Fibroblast of pulmonary artery (primary cell): ENCODE measurements at regions not wholly inside any gene's neighbourhood (a gene's known extent, or its start where the extent isn't known, plus 50 kb on each side); places are given as distances from the start of the nearest gene placed in this dataset.

Experiments
- DNase-seq: peaks from one replicate; pipeline ENCODE4 v3.0.0-alpha.2; 2010; ENCODE audit warnings: low read depth
- H3K4me3 ChIP-seq: replicated peaks from 2 replicates; pipeline ENCODE4 v1.5.1; 2011; ENCODE audit warnings: low read depth, mild to moderate bottlenecking, control low read depth, low read length, moderate library complexity
- CTCF ChIP-seq: IDR thresholded peaks from 2 replicates; pipeline ENCODE4 v1.5.1; 2011; ENCODE audit warnings: mild to moderate bottlenecking, control low read depth, low read length, inconsistent platforms; ENCODE audit errors: missing control alignments

DNA sequence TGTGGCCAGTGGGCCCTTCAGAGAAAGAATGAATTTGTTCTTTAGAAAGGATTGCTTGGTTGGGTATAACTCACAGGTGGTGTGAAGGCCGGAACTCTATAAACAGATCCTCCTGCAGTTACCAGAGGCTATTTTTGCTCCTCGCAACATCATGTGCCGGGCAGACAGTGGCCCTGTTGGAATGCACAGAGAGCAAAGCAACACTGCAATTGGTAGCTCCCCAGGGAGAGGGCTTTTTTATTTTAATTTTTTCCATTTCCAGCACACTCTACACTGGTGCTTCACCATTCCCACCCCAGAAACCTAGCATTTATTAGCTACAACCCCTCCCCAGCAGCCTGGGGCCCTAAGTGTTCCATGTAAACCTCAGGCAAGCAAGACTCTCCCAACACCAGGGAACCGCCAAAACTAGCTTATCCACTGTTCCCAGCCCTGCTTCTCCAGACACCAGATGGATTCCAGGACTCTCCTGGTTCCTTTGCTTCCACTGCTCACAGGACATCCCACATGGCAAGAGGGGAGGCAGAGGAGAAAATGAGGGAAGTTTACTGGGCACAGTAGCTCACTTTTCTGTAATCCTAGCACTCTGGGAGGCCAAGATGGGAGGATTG, 75.1 kb upstream of the TMEM164 start:
- H3K4me3 ChIP-seq, result no peak overlapping the region
- no peak for TF ChIP-seq CTCF
- DNase-seq, result no peak

DNA sequence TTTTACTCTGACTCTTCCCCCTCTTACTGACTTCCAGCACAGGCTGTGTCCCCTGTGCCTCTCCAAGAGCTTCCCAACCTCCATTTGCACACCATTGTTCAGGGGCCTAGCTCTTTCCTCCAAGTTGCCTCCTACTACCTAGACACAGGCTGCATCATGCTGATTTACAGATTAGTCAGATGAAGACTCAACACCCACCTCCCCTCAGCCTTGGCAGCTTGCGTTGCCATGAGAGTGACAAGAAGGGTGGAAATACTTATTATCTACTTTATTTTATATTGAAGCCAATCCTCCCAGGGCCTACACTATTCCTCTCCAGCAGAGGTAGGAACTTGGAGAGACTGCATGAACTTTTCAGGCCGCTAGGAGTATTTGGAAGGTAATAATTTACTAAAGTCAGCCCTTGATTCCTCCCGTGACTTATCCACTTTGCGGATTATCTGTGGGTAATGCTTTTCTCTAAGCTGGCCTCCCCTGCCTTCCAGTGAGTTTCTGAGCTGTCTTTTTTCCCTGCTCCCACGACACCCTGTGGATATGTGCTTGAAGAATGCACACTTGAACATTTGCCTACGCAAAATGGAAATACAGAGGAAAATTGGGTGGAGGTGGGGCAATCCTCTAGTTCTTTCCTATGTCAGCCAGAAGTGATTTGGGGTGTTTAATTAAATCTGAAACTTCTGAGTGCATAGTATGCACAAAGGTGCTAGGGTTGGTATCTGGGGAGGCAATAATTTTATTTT, 74.1 kb upstream of the TMEM164 start:
- DNase-seq, result no peak

GRCh38 chrX:109931677-109932076, 71.2 kb upstream of the TMEM164 start:
- no peak for TF ChIP-seq CTCF
- no peak for DNase-seq
- H3K4me3 ChIP-seq, result no peak overlapping the region

More for the DNA sequence above, 74.1 kb upstream of the TMEM164 start:
- no peak overlapping the region for H3K4me3 ChIP-seq
- TF ChIP-seq CTCF, result no peak

DNA sequence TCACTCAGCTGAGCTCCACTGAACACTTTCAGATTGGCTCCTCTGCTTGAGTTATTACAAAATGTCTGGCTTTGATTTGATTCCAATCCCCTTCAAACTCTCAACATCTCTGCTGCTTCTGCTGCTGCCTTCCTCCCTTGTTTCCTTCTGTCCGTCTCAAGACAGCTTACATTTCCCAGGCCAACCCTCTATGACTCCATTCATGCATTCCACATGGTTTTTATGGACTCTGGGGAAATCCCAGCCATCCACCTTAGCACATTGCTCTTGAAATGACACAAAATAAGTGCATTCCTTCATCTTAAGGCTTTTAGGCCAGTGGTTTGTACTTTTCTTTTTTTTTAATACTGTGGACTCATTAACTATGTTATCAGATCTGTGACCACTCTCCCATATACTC, 68.5 kb upstream of the TMEM164 start:
- DNase-seq, result peak; percentile 73
- TF ChIP-seq CTCF, result no peak
- no peak overlapping the region for H3K4me3 ChIP-seq

- H3K4me3 ChIP-seq, result no peak overlapping the region
- DNase-seq, result peak; percentile 63
- TF ChIP-seq CTCF, result no peak
Measured at GRCh38 chrX:109934935-109935334, 68.0 kb upstream of the TMEM164 start.

DNA sequence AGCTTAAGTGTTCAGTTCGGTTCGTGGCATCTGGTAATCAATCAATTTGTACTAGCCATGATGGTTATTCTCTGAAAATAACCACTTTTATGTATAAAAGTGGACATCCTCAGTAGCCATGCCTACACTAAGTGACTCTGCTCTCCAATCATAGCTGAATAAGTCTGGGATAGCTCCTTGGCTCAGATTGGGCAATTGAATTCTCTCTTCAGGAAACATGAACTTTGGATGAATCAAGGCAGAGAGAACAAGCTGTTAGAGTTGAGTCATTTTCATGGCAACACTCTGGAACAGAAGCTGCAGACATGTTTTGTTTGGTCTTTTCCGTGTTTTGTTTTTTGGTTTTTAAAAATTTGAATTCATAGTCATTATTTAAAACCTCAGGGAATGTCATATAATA, 66.8 kb upstream of the TMEM164 start:
- DNase-seq, result peak; percentile 68
- no peak for TF ChIP-seq CTCF
- no peak overlapping the region for H3K4me3 ChIP-seq

DNA sequence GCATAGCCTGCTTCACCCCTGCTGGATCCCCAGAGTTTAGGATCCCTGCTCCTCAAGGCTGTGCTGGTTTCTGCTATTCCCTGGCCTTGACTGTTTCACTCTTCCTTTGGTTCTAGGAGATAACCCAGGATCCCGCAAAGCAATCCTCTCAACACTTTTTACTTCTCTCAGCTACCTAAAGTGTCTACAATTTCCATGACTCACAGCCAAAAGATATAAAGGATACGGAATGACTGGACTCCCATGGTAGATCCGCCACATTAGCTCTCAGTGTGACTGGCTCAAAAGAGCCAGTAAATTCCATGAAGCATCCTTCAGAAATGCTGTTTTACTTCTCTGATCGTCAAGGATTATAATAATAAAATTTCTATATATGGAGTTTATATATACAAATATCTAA, 66.3 kb upstream of the TMEM164 start:
- DNase-seq, result no peak
- no peak for TF ChIP-seq CTCF

More for the DNA sequence above, 66.3 kb upstream of the TMEM164 start:
- no peak overlapping the region for H3K4me3 ChIP-seq
